Left cardiac atrium (tissue), 4 donors: ENCODE measurements at regions not wholly inside any gene's neighbourhood (a gene's known extent, or its start where the extent isn't known, plus 50 kb on each side); places are given as distances from the start of the nearest gene placed in this dataset.
"Not testable (repeated sequence)": the region's sequence is repeated elsewhere in the genome, so short reads cannot be mapped to it uniquely, and the experiment has no call there.

Source experiments
- ATAC-seq, 2 donors: fragments of 200-7000 bp; cut with Tn5 transposase; one replicate each; pipeline ENCODE4 v1.9.1; 2020; ENCODE audit warnings: mild to moderate bottlenecking in 2 of 2, moderate library complexity in 2 of 2
- DNase-seq: peaks from one replicate; pipeline ENCODE4 v3.0.0-alpha.2; 2020
- intact Hi-C, 2 donors: fragments of 100-400 bp; cut with DNase I; formaldehyde crosslinking; loops; one replicate each; pipeline versions ENCODE4 v1.14.1 to v1.15.1; 2022 to 2023
- donor health status: DM: no; HTN: yes; CAD: no.
- donor health status: DM: no; HTN: yes; CAD: no; lungs with severe emphysema.
- donor health status: DM: yes; HTN: yes; CAD: no.
- donor health status: Dilated cardiomyopathy.

GRCh38 chr7:29647020-29647654 is 83.5 kb downstream of the PRR15 start:
- ATAC-seq, result peak in 1 of 2 donors; percentile 76
- DNase-seq, result no peak

GRCh38 chr7:29647691-29648210 is 84.1 kb downstream of the PRR15 start:
- peak in 1 of 2 donors; percentile 21 for ATAC-seq

More at GRCh38 chr7:29647020-29647654, 83.5 kb downstream of the PRR15 start:
- intact Hi-C loops, result no loop called here

GRCh38 chr7:29649028-29649716 is 85.5 kb downstream of the PRR15 start:
- no peak for ATAC-seq
- DNase-seq, result no peak
- intact Hi-C loops, result no loop called here

More at GRCh38 chr7:29647691-29648210, 84.1 kb downstream of the PRR15 start:
- DNase-seq, intact Hi-C loops: not testable (repeated sequence)

GRCh38 chr7:29649876-29650275 is 86.2 kb downstream of the PRR15 start:
- no peak for DNase-seq
- no peak for ATAC-seq
- intact Hi-C loops, result no loop called here

GRCh38 chr7:29651477-29651876 is 87.8 kb downstream of the PRR15 start:
- intact Hi-C loops, result no loop called here
- DNase-seq (no peak), ATAC-seq (no peak)

GRCh38 chr7:29652556-29652955 is 88.9 kb downstream of the PRR15 start:
- intact Hi-C loops, result no loop called here
- DNase-seq (no peak), ATAC-seq (peak in 1 of 2 donors; percentile 35)

- DNase-seq, intact Hi-C loops, ATAC-seq: not testable (repeated sequence)
Observed at GRCh38 chr7:29654340-29654739, 90.7 kb downstream of the PRR15 start.

GRCh38 chr7:29657288-29657687 is 93.7 kb downstream of the PRR15 start:
- no peak for ATAC-seq
- DNase-seq, result no peak
- intact Hi-C loops, result no loop called here

GRCh38 chr7:29657856-29658255 is 94.2 kb downstream of the PRR15 start:
- DNase-seq (no peak), ATAC-seq (no peak)
- intact Hi-C loops, result no loop called here

GRCh38 chr7:29659213-29659612 is 95.6 kb downstream of the PRR15 start:
- DNase-seq, ATAC-seq, intact Hi-C loops: not testable (repeated sequence)

GRCh38 chr7:29662899-29663298 is 99.3 kb downstream of the PRR15 start:
- ATAC-seq, intact Hi-C loops, DNase-seq: not testable (repeated sequence)

GRCh38 chr7:29664999-29665398 is 101.4 kb downstream of the PRR15 start:
- DNase-seq, intact Hi-C loops, ATAC-seq: not testable (repeated sequence)

- ATAC-seq, DNase-seq, intact Hi-C loops: not testable (repeated sequence)
Observed at GRCh38 chr7:29667096-29667669, 103.5 kb downstream of the PRR15 start.

GRCh38 chr7:29671286-29671685 is 107.7 kb downstream of the PRR15 start:
- DNase-seq, intact Hi-C loops: not testable (repeated sequence)
- ATAC-seq, result peak in 1 of 2 donors; percentile 72

- DNase-seq, intact Hi-C loops: not testable (repeated sequence)
Observed at GRCh38 chr7:29673635-29674034, 110.0 kb downstream of the PRR15 start.

GRCh38 chr7:29674626-29675025 is 111.0 kb downstream of the PRR15 start:
- intact Hi-C loops, DNase-seq, ATAC-seq: not testable (repeated sequence)

More at GRCh38 chr7:29673635-29674034, 110.0 kb downstream of the PRR15 start:
- ATAC-seq, result peak in 1 of 2 donors; percentile 66

- DNase-seq, ATAC-seq, intact Hi-C loops: not testable (repeated sequence)
Observed at GRCh38 chr7:29677254-29677653, 113.6 kb downstream of the PRR15 start.

GRCh38 chr7:29679963-29680362 is 116.3 kb downstream of the PRR15 start:
- DNase-seq, intact Hi-C loops, ATAC-seq: not testable (repeated sequence)

GRCh38 chr7:29680601-29681000 is 117.0 kb downstream of the PRR15 start:
- DNase-seq, intact Hi-C loops, ATAC-seq: not testable (repeated sequence)
